ENCODE measurements at regions not wholly inside any gene's neighbourhood (a gene's known extent, or its start where the extent isn't known, plus 50 kb on each side); places are given as distances from the start of the nearest gene placed in this dataset.

DNA sequence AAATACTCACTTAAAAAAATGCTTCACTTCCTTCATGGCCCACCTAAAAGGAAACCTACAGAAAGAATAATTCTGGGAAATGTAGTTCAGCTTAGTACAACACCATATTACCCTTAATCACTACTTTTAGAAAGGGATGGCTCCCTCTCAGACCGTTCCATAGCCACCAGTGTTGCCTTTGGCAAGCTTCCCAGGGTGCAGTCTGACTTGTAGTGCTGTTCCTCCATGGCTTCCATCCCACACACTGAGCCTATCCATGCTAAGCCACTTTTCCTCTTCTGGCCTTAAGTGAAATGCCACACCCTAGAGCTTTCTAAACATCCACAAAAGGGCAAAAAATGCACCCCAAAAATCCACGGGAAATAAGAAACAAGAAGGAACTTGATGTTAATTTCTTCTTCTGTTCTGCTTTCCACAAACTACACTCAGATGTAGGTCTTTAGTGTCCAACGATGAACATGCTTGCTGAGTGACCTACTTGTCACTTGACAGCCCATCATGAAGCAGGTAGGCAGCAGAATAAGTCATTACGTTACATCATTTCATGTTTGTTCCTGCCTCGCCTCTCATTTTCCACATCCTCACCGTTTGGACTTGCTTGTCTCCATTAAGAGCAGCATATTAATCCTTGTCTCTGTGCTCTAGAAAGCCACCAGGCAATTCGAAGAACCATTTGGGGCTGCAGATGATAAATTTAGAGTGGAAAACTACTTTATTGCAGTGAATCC is 391.1 kb upstream of the GRAMD2B start:
- Mint-ChIP-seq H3K27me3 (no peaks in the 10 kb centered on the region), H3K36me3 (peaks cover 0 to 6% (median 0%) of the 10 kb centered on the region in 5 donors), H3K27ac (no peak overlapping the region), H3K9me3 (peaks cover 6 to 36% (median 22%) of the 10 kb centered on the region in 11 donors), H3K4me1 (no peaks in the 10 kb centered on the region), H3K4me3 (no peak overlapping the region)
- intact Hi-C loops (cut with micrococcal nuclease) = no loop called here
- POLR2A ChIA-PET = no interaction called here
- no peak overlapping the region for H3K4me3 ChIP-seq (ENCODE audit: low read length)
- H3K36me3 ChIP-seq (ENCODE audit: control insufficient read depth in 2 of 3, insufficient read depth in 3 of 3, low read length in 3 of 3) = no peaks in the 10 kb centered on the region
- H3K9me3 ChIP-seq (ENCODE audit: control insufficient read depth in 2 of 3, low read length in 3 of 3) = peaks cover 0 to 3% (median 0%) of the 10 kb centered on the region in 3 experiments
- no peaks in the 10 kb centered on the region for H3K4me1 ChIP-seq (ENCODE audit: control insufficient read depth in 2 of 2, insufficient read depth in 2 of 2, low read length in 2 of 2)
- CTCF ChIA-PET = no interaction called here
- no peak overlapping the region for H3K27ac ChIP-seq (ENCODE audit: low read depth, low read length)
- H3K27me3 ChIP-seq (ENCODE audit: control insufficient read depth in 2 of 2, insufficient read depth in 2 of 2, low read length in 2 of 2) = no peaks in the 10 kb centered on the region
- no peak for DNase-seq
- no peak for ATAC-seq

DNA sequence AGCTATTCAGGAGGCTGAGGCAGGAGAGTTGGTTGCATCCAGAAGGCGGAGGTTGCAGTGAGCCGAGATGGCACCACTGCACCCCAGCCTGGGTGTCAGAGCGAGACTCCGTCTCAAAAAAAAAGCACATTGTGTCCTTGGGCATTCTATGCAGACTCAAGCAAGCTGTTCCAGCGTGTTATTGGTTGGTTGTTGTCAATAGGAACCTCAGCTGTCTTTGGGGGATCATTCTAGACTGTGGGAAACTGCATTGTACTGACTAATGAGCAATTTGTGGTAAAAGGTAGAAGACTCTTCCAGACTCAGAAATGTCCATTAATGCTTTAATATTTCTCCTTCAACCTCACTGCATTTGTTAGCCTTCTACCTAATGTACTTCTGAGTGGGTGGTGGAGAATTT is 379.5 kb upstream of the GRAMD2B start:
- Histone ChIP-seq H3K36me3 (ENCODE audit: control insufficient read depth in 2 of 3, insufficient read depth in 3 of 3, low read length in 3 of 3) (no peaks in the 10 kb centered on the region), H3K27me3 (ENCODE audit: control insufficient read depth in 2 of 2, insufficient read depth in 2 of 2, low read length in 2 of 2) (no peaks in the 10 kb centered on the region), H3K4me3 (ENCODE audit: low read length) (no peak overlapping the region), H3K27ac (ENCODE audit: low read depth, low read length) (no peak overlapping the region), H3K9me3 (ENCODE audit: control insufficient read depth in 2 of 3, low read length in 3 of 3) (no peaks in the 10 kb centered on the region), H3K4me1 (ENCODE audit: control insufficient read depth in 2 of 2, insufficient read depth in 2 of 2, low read length in 2 of 2) (no peaks in the 10 kb centered on the region)
- intact Hi-C loops (cut with micrococcal nuclease) = no loop called here
- POLR2A ChIA-PET = no interaction called here
- no peak for DNase-seq
- no peak overlapping the region for H3K4me3 Mint-ChIP-seq
- no peaks in the 10 kb centered on the region for H3K27me3 Mint-ChIP-seq
- peak overlapping the region in 1 of 9 donors; percentile 19 for H3K27ac Mint-ChIP-seq
- H3K36me3 Mint-ChIP-seq = no peaks in the 10 kb centered on the region
- no peak for ATAC-seq
- peaks cover 0 to 5% (median 0%) of the 10 kb centered on the region in 11 donors for H3K9me3 Mint-ChIP-seq
- no peaks in the 10 kb centered on the region for H3K4me1 Mint-ChIP-seq
- CTCF ChIA-PET = no interaction called here

DNA sequence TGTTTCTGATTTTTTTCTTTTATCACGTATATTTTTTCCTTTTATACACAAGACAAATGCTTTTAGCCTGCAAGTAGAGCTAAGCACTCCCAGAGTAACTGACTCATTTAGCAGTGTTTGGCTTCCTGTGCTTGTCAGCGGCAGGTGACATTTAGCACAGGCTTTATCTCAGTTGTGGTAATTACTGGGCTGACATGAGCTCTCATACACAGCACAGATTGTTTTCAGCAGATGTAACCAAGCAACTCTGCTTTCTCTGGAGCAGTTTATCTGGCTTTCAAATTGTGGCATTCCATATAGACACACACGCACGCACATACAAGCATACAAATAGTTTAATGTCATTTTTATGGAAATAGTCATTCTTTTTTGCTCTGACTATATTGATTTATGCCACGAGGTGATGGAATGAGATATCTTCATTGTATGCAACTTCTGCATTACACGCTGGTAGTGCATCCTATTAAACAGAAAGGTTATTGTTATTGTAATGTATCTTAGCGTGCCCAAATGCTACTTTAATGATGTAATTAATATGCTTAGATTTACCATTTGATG is 379.0 kb upstream of the GRAMD2B start:
- Histone ChIP-seq H3K27me3 (ENCODE audit: control insufficient read depth in 2 of 2, insufficient read depth in 2 of 2, low read length in 2 of 2) (no peaks in the 10 kb centered on the region), H3K9me3 (ENCODE audit: control insufficient read depth in 2 of 3, low read length in 3 of 3) (no peaks in the 10 kb centered on the region), H3K27ac (ENCODE audit: low read depth, low read length) (no peak overlapping the region), H3K36me3 (ENCODE audit: control insufficient read depth in 2 of 3, insufficient read depth in 3 of 3, low read length in 3 of 3) (no peaks in the 10 kb centered on the region), H3K4me1 (ENCODE audit: control insufficient read depth in 2 of 2, insufficient read depth in 2 of 2, low read length in 2 of 2) (no peaks in the 10 kb centered on the region), H3K4me3 (ENCODE audit: low read length) (no peak overlapping the region)
- intact Hi-C loops (cut with micrococcal nuclease) = no loop called here
- Mint-ChIP-seq H3K36me3 (no peaks in the 10 kb centered on the region), H3K27me3 (no peaks in the 10 kb centered on the region), H3K4me3 (no peak overlapping the region), H3K27ac (no peak overlapping the region), H3K9me3 (peaks cover 0 to 5% (median 0%) of the 10 kb centered on the region in 11 donors), H3K4me1 (no peaks in the 10 kb centered on the region)
- DNase-seq (no peak), ATAC-seq (no peak)
- ChIA-PET POLR2A (no interaction called here), CTCF (no interaction called here)

DNA sequence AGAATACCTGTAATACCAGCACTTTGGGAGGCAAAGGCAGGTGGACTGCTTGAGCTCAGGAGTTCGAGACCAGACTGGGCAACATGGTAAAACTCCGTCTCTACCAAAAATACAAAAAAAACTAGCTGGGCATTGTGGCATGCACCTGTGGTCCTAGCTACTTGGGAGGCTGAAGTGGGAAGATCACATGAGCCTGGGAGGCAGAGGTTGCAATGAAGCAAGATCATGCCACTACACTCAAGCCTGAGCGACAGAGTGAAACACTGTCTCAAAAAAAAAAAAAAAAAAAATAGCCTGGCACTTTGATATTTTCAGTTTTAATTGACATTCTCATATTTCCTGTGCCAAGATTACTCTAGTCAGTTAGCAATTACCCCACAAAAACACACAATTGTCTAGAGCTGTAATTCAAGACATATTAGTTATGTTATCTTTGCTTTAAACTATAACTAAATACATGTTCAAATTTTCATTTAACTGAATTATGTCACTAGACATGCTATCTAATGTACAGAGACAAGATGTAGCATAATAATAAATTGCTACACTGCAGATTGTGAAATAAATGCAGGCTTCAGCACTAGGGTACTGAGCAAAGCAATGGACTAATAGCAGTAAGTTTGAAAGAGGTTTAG is 378.2 kb upstream of the GRAMD2B start:
- no peaks in the 10 kb centered on the region for H3K27me3 ChIP-seq (ENCODE audit: control insufficient read depth in 2 of 2, insufficient read depth in 2 of 2, low read length in 2 of 2)
- no peak for ATAC-seq
- CTCF ChIA-PET = no interaction called here

DNA sequence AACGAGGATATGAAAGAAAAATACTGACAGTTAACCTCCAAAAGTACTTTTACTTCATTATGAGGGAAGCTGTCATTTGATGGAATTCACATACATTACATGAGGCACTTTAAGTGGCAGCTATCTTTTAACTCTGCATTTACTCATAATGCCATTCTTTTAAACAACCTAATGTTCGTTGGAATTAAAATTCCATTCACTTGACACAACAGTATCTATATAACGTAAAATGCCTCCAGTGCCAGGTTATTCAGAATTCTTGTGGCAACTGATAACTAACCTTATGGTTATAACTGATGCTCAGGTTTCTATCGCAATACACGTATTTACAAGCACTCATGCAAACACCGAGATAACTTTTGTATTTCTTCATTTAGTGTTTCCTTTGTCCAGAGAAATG is 376.9 kb upstream of the GRAMD2B start:
- no peaks in the 10 kb centered on the region for H3K9me3 ChIP-seq (ENCODE audit: control insufficient read depth in 2 of 3, low read length in 3 of 3)
- DNase-seq (no peak), ATAC-seq (no peak)
- intact Hi-C loops (cut with micrococcal nuclease) = no loop called here
- no peak overlapping the region for H3K27ac ChIP-seq (ENCODE audit: low read depth, low read length)
- Mint-ChIP-seq H3K4me1 (no peaks in the 10 kb centered on the region), H3K27ac (no peak overlapping the region), H3K36me3 (no peaks in the 10 kb centered on the region), H3K27me3 (no peaks in the 10 kb centered on the region), H3K9me3 (peaks cover 0 to 6% (median 0%) of the 10 kb centered on the region in 11 donors), H3K4me3 (no peak overlapping the region)
- H3K4me1 ChIP-seq (ENCODE audit: control insufficient read depth in 2 of 2, insufficient read depth in 2 of 2, low read length in 2 of 2) = no peaks in the 10 kb centered on the region
- no peak overlapping the region for H3K4me3 ChIP-seq (ENCODE audit: low read length)
- no peaks in the 10 kb centered on the region for H3K36me3 ChIP-seq (ENCODE audit: control insufficient read depth in 2 of 3, insufficient read depth in 3 of 3, low read length in 3 of 3)
- no peaks in the 10 kb centered on the region for H3K27me3 ChIP-seq (ENCODE audit: control insufficient read depth in 2 of 2, insufficient read depth in 2 of 2, low read length in 2 of 2)
- ChIA-PET POLR2A (no interaction called here), CTCF (no interaction called here)

More for the DNA sequence above, 378.2 kb upstream of the GRAMD2B start:
- no peaks in the 10 kb centered on the region for H3K4me1 ChIP-seq (ENCODE audit: control insufficient read depth in 2 of 2, insufficient read depth in 2 of 2, low read length in 2 of 2)
- no peak overlapping the region for H3K4me3 ChIP-seq (ENCODE audit: low read length)
- H3K27ac Mint-ChIP-seq = no peak overlapping the region
- H3K36me3 Mint-ChIP-seq = no peaks in the 10 kb centered on the region
- H3K9me3 Mint-ChIP-seq = peaks cover 0 to 6% (median 0%) of the 10 kb centered on the region in 11 donors
- intact Hi-C loops (cut with micrococcal nuclease) = no loop called here
- no peaks in the 10 kb centered on the region for H3K4me1 Mint-ChIP-seq
- POLR2A ChIA-PET = no interaction called here
- no peak overlapping the region for H3K4me3 Mint-ChIP-seq
- no peaks in the 10 kb centered on the region for H3K9me3 ChIP-seq (ENCODE audit: control insufficient read depth in 2 of 3, low read length in 3 of 3)
- DNase-seq = no peak
- H3K27ac ChIP-seq (ENCODE audit: low read depth, low read length) = no peak overlapping the region
- H3K27me3 Mint-ChIP-seq = no peaks in the 10 kb centered on the region
- H3K36me3 ChIP-seq (ENCODE audit: control insufficient read depth in 2 of 3, insufficient read depth in 3 of 3, low read length in 3 of 3) = no peaks in the 10 kb centered on the region

DNA sequence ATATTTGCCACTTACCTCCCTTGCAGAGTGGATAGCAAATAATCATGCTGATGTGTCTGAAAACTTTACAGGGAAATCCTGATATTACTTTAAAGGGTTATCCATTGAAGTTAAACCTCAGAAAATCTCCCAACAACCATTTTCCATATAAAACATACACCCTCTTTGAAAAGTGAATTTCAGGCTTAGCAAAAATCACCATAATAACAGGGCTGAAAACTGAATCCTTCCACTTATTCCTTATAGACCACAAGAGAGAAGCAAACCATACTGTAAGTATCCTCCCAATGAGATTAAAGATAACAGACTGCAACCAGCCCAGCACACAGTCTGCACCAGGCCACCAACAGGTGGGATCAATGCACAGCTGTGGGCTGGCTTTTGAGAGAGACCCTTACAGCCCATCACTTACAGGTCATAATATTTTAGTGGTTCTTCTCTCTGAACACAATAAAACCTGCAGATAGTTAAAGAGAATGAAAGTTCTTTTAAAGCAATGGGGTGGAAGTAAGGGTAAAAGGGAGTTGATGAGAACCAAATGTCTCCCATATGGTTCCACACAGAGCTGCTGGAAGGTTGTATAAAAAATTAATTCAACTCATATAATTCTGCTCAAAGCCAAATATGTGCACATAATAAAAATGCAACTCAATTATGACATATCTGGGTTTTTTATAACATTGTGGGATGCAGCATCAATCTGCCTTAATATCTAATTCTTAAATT is 376.2 kb upstream of the GRAMD2B start:
- Mint-ChIP-seq H3K27me3 (no peaks in the 10 kb centered on the region), H3K4me1 (no peaks in the 10 kb centered on the region), H3K27ac (no peak overlapping the region), H3K4me3 (no peak overlapping the region), H3K36me3 (no peaks in the 10 kb centered on the region), H3K9me3 (peaks cover 0 to 6% (median 0%) of the 10 kb centered on the region in 11 donors)
- Histone ChIP-seq H3K36me3 (ENCODE audit: control insufficient read depth in 2 of 3, insufficient read depth in 3 of 3, low read length in 3 of 3) (no peaks in the 10 kb centered on the region), H3K9me3 (ENCODE audit: control insufficient read depth in 2 of 3, low read length in 3 of 3) (no peaks in the 10 kb centered on the region), H3K4me3 (ENCODE audit: low read length) (no peak overlapping the region), H3K4me1 (ENCODE audit: control insufficient read depth in 2 of 2, insufficient read depth in 2 of 2, low read length in 2 of 2) (no peaks in the 10 kb centered on the region), H3K27ac (ENCODE audit: low read depth, low read length) (no peak overlapping the region), H3K27me3 (ENCODE audit: control insufficient read depth in 2 of 2, insufficient read depth in 2 of 2, low read length in 2 of 2) (no peaks in the 10 kb centered on the region)
- POLR2A ChIA-PET = no interaction called here
- CTCF ChIA-PET = no interaction called here
- ATAC-seq (no peak), DNase-seq (no peak)
- intact Hi-C loops (cut with micrococcal nuclease) = no loop called here

Measured in naive thymus-derived CD4-positive, alpha-beta T cell (primary cell).